Esophagus muscularis mucosa (tissue), 4 donors: ENCODE measurements at regions not wholly inside any gene's neighbourhood (a gene's known extent, or its start where the extent isn't known, plus 50 kb on each side); places are given as distances from the start of the nearest gene placed in this dataset.

ENCODE experiments used
- EP300 ChIP-seq: sonication (generic); formaldehyde crosslinking; IDR thresholded peaks from one replicate; pipeline ENCODE4 v1.6.1; 2017; ENCODE audit warnings: antibody characterized with exemption
- POLR2A ChIP-seq: fragments of 450-650 bp; IDR thresholded peaks from one replicate; pipeline ENCODE4 v1.6.1; 2017; ENCODE audit warnings: antibody characterized with exemption, moderate library complexity, mild to moderate bottlenecking, low read depth
- POLR2AphosphoS5 ChIP-seq, 2 donors: sonication (generic); formaldehyde crosslinking; IDR thresholded peaks; one replicate each; pipeline ENCODE4 v1.6.1; 2017; ENCODE audit warnings: antibody characterized with exemption in 2 of 2
- TF ChIP-seq, protein P1 (sequence below), 3 experiments: fragments of 200-600 bp in 2 of 3; fragments of 450-650 bp in 1 of 3; sonication (generic) in 2 of 3; IDR thresholded peaks; one replicate each; pipeline ENCODE4 v1.5.1; 2017 to 2019; ENCODE audit warnings: antibody characterized with exemption in 3 of 3, mild to moderate bottlenecking in 2 of 3, moderate library complexity in 1 of 3

GRCh38 chr5:18240971-18241370 is 606.7 kb downstream of the TAF11L14 start:
- TF ChIP-seq, protein P1, sequence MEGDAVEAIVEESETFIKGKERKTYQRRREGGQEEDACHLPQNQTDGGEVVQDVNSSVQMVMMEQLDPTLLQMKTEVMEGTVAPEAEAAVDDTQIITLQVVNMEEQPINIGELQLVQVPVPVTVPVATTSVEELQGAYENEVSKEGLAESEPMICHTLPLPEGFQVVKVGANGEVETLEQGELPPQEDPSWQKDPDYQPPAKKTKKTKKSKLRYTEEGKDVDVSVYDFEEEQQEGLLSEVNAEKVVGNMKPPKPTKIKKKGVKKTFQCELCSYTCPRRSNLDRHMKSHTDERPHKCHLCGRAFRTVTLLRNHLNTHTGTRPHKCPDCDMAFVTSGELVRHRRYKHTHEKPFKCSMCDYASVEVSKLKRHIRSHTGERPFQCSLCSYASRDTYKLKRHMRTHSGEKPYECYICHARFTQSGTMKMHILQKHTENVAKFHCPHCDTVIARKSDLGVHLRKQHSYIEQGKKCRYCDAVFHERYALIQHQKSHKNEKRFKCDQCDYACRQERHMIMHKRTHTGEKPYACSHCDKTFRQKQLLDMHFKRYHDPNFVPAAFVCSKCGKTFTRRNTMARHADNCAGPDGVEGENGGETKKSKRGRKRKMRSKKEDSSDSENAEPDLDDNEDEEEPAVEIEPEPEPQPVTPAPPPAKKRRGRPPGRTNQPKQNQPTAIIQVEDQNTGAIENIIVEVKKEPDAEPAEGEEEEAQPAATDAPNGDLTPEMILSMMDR (IDR thresholded peaks at IDR 0.05): no peak
- TF ChIP-seq POLR2A (no peak), EP300 (no peak), POLR2AphosphoS5 (IDR thresholded peaks at IDR 0.05) (no peak)
